Mesendoderm (in vitro differentiated cells): ENCODE measurements at regions not wholly inside any gene's neighbourhood (a gene's known extent, or its start where the extent isn't known, plus 50 kb on each side); places are given as distances from the start of the nearest gene placed in this dataset.

Experiments
- DNase-seq: peaks from one replicate; pipeline ENCODE4 v3.0.0; 2013
- H2AK5ac ChIP-seq: 2 replicates; pipeline ENCODE4 v1.6.1; 2013; ENCODE audit warnings: low read length, inconsistent platforms
- H2BK120ac ChIP-seq: 2 replicates; pipeline ENCODE4 v1.6.1; 2013; ENCODE audit warnings: low read depth, mild to moderate bottlenecking, low read length, moderate library complexity, mixed read lengths
- H2BK15ac ChIP-seq: replicated peaks from 2 replicates; pipeline ENCODE4 v1.6.1; 2013; ENCODE audit warnings: low read depth, mild to moderate bottlenecking, moderate library complexity
- H2BK5ac ChIP-seq: 2 replicates; pipeline ENCODE4 v1.6.1; 2013; ENCODE audit warnings: low read length, inconsistent platforms
- H3K18ac ChIP-seq: 2 replicates; pipeline ENCODE4 v1.6.1; 2013; ENCODE audit warnings: mild to moderate bottlenecking, low read length, mixed read lengths
- H3K23ac ChIP-seq: one replicate; pipeline ENCODE4 v1.6.1; 2013; ENCODE audit warnings: low read length
- H3K27ac ChIP-seq: 2 replicates; pipeline ENCODE4 v1.5.1; 2013; ENCODE audit warnings: low read depth, mild to moderate bottlenecking, inconsistent platforms, low read length, moderate library complexity
- H3K27me3 ChIP-seq: 2 replicates; pipeline ENCODE4 v1.6.1; 2013; ENCODE audit warnings: low read length, control low read depth, mild to moderate bottlenecking, inconsistent platforms; ENCODE audit not compliant: insufficient read depth, poor library complexity
- H3K36me3 ChIP-seq: 2 replicates; pipeline ENCODE4 v1.6.1; 2013; ENCODE audit warnings: low read length, inconsistent platforms; ENCODE audit not compliant: control insufficient read depth, insufficient read depth
- H3K4ac ChIP-seq: one replicate; pipeline ENCODE4 v1.6.1; 2013; ENCODE audit warnings: low read depth, mild to moderate bottlenecking, low read length, moderate library complexity
- H3K4me1 ChIP-seq: 2 replicates; pipeline ENCODE4 v1.6.1; 2013; ENCODE audit warnings: low read depth, low read length, inconsistent platforms; ENCODE audit not compliant: control insufficient read depth
- H3K4me2 ChIP-seq: 2 replicates; pipeline ENCODE4 v1.6.1; 2013; ENCODE audit warnings: low read length
- H3K4me3 ChIP-seq: 2 replicates; pipeline ENCODE4 v1.5.1; 2013; ENCODE audit warnings: mild to moderate bottlenecking, low read length
- H3K56ac ChIP-seq: one replicate; pipeline ENCODE4 v1.6.1; 2013; ENCODE audit warnings: low read length
- H3K79me1 ChIP-seq: 2 replicates; pipeline ENCODE4 v1.6.1; 2013; ENCODE audit warnings: low read length, inconsistent platforms
- H3K79me2 ChIP-seq: 2 replicates; pipeline ENCODE4 v1.6.1; 2013; ENCODE audit warnings: mild to moderate bottlenecking, low read length; ENCODE audit not compliant: control insufficient read depth, insufficient read depth
- H3K9ac ChIP-seq: 2 replicates; pipeline ENCODE4 v1.6.1; 2013; ENCODE audit warnings: low read length, inconsistent platforms
- H4K5ac ChIP-seq: one replicate; pipeline ENCODE4 v1.6.1; 2013; ENCODE audit warnings: low read length
- H4K8ac ChIP-seq: one replicate; pipeline ENCODE4 v1.6.1; 2013; ENCODE audit warnings: low read depth, mild to moderate bottlenecking, control low read depth, low read length, moderate library complexity
- WGBS: extraction: QIAGEN DNeasy Blood & Tissue Kit; methylation state at CpG from one replicate; pipeline ENCODE4 v1.1.7; 2013; ENCODE audit warnings: low lambda C conversion rate, missing lambda C conversion rate; ENCODE audit not compliant: insufficient coverage; ENCODE audit errors: extremely low coverage; 5-methylcytosine and 5-hydroxymethylcytosine counted together

DNA sequence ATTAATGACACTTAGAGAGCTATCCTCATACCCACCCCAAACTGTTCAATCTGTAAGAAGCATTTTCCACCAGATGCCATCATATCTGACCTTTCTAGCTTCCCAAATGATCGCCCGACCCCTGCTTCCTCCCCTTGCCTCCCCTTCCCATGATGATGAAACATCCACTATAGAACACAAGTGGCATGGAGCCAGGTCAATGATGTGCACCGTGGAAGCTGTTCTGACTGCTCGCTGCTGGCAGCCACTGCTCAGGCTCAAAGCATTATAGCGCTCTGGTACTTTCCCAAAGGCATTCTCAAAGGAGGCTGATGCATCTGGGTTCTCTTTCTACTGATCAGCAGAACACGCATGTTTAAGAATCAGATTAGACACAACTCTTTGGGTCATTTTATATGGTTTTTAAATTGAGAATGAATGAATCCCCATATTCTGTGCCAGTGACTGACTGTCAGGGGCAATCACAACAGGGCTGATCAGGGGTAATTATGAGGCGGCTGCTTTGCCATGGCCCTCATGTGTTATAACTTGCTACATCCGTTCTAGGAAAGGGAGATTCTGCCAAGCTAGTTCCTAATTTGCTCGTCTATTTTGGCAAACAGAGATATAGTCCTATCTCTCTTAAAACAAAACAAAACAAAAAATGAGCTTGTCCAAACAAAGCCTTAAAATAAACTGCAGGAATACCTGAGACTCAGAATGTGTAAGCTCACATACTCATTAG, 343.7 kb downstream of the ENC1 start:
- Histone ChIP-seq H2AK5ac (no peak overlapping the region), H4K8ac (no peak overlapping the region), H4K5ac (no peak overlapping the region), H2BK15ac (no peak overlapping the region), H3K18ac (no peak overlapping the region), H3K27me3 (no peaks in the 10 kb centered on the region), H3K4me3 (no peak overlapping the region), H3K36me3 (no peaks in the 10 kb centered on the region), H2BK5ac (no peak overlapping the region), H3K79me1 (no peaks in the 10 kb centered on the region), H3K27ac (no peak overlapping the region), H3K4me2 (no peak overlapping the region), H3K23ac (no peak overlapping the region), H3K4me1 (no peaks in the 10 kb centered on the region), H3K56ac (no peak overlapping the region), H3K9ac (no peak overlapping the region), H2BK120ac (no peak overlapping the region), H3K4ac (no peak overlapping the region), H3K79me2 (no peaks in the 10 kb centered on the region)
- no CpG with 5 or more reads among the region's 9 CpGs for WGBS
- no peak for DNase-seq

DNA sequence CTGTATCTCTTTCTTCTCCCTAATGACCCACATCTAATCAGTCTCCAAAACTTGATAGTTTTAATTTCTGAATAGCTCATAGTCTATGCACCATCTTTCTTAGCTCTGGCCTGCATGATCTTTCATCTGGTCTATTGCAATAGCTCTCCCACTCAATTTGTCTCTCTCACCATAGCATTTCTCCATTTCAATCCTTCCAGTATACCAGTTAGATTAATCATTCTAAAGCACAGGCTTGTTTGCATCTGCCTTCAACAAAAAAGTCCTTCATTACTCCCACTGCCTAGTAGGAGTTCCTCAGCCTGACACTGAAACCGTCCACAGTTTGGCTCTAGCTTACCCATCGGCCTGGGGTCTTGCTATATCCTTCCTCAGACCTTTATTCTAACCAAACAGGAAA, 344.9 kb downstream of the ENC1 start:
- Histone ChIP-seq H2BK5ac (no peak overlapping the region), H3K4me1 (no peaks in the 10 kb centered on the region), H3K27ac (no peak overlapping the region), H3K18ac (no peak overlapping the region), H4K8ac (no peak overlapping the region), H2BK15ac (no peak overlapping the region), H3K23ac (no peak overlapping the region), H3K9ac (no peak overlapping the region), H2AK5ac (no peak overlapping the region), H3K79me1 (no peaks in the 10 kb centered on the region), H4K5ac (no peak overlapping the region), H3K27me3 (no peaks in the 10 kb centered on the region), H3K4ac (no peak overlapping the region), H3K79me2 (no peaks in the 10 kb centered on the region), H3K4me3 (no peak overlapping the region), H3K56ac (no peak overlapping the region), H2BK120ac (no peak overlapping the region), H3K36me3 (no peaks in the 10 kb centered on the region), H3K4me2 (no peak overlapping the region)
- DNase-seq, result no peak
- no CpG with 5 or more reads among the region's 2 CpGs for WGBS

DNA sequence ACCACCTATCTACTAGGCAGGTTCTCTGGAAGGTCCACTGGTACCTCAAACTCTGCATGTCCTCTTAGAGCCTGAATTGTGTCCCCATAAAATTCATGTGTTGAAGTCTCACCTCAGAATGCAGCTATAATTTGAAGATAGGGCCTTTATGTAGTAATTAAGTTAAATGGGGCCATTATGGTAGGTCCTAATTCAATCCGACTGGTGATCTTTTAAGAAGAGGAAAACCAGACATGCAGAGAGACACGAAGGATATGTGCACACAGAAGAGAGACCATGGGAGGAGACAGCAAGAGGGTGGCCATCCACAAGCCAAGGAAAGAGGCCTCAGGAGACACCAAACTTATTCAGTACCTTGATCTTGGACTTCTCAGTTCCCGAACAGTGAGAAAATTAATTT, 345.4 kb downstream of the ENC1 start:
- Histone ChIP-seq H4K5ac (no peak overlapping the region), H3K9ac (no peak overlapping the region), H2BK120ac (no peak overlapping the region), H3K4me2 (no peak overlapping the region), H3K56ac (no peak overlapping the region), H3K27ac (no peak overlapping the region), H2AK5ac (no peak overlapping the region), H3K36me3 (no peaks in the 10 kb centered on the region), H3K79me2 (no peaks in the 10 kb centered on the region), H2BK15ac (no peak overlapping the region), H3K4ac (no peak overlapping the region), H3K27me3 (no peaks in the 10 kb centered on the region), H3K23ac (no peak overlapping the region), H3K4me3 (no peak overlapping the region), H3K4me1 (no peaks in the 10 kb centered on the region), H2BK5ac (no peak overlapping the region), H4K8ac (no peak overlapping the region), H3K79me1 (no peaks in the 10 kb centered on the region), H3K18ac (no peak overlapping the region)
- no peak for DNase-seq
- WGBS, result no CpG with 5 or more reads among the region's 3 CpGs

DNA sequence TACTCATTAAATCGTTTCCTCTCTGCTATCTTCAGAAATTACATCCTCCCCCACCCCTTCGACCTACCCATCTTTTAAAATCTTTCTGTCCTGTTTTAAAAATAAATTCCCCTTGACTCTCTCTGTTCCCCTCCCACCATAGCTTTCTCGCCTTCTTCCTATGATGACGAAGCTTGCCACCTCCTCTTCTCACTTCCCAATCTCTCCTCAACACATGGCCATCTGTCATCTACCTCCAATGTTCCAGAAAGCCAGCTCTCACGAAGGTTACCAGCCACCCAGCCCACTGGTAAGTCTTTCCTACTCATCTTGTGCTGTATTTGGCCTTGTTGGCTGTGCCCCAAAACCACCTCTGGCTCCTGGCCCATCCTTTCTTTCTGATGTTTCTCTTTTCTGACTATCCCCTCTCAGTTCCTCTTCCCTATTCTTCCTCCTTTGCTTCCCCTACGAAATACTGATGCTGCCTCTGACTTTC, 346.3 kb downstream of the ENC1 start:
- Histone ChIP-seq H2AK5ac (no peak overlapping the region), H2BK15ac (no peak overlapping the region), H4K5ac (no peak overlapping the region), H3K79me2 (no peaks in the 10 kb centered on the region), H3K18ac (no peak overlapping the region), H3K23ac (no peak overlapping the region), H2BK5ac (no peak overlapping the region), H3K27me3 (no peaks in the 10 kb centered on the region), H2BK120ac (no peak overlapping the region), H3K4me2 (no peak overlapping the region), H3K9ac (no peak overlapping the region), H3K36me3 (no peaks in the 10 kb centered on the region), H3K4me3 (no peak overlapping the region), H3K79me1 (no peaks in the 10 kb centered on the region), H3K27ac (no peak overlapping the region), H3K56ac (no peak overlapping the region), H3K4me1 (no peaks in the 10 kb centered on the region), H3K4ac (no peak overlapping the region), H4K8ac (no peak overlapping the region)
- no peak for DNase-seq
- 100% methylated on average over 2 of the region's 6 CpGs for WGBS

DNA sequence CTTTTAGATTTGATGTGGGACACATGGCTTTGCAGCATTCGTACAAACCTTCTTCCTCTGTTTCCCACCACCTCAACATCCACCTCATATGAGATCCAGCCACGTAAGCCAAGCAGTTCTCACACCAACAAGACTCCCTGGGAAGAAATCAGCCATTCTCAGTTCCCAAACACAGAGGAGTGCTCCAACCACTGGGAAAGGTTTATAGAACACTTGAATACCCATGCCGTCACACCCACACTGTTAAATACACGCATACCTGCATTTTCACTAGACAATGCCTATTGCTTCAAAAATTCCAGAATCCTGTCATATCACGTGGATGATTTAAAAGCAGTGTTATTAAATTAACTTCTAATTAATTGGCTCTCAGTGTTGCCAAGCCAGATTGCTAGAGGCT, 347.3 kb downstream of the ENC1 start:
- no peak overlapping the region for H3K4ac ChIP-seq
- no peak overlapping the region for H2AK5ac ChIP-seq
- H4K5ac ChIP-seq, result no peak overlapping the region
- H3K27ac ChIP-seq, result no peak overlapping the region
- H3K9ac ChIP-seq, result no peak overlapping the region
- H3K56ac ChIP-seq, result no peak overlapping the region
- H3K27me3 ChIP-seq, result no peaks in the 10 kb centered on the region
- no peak for DNase-seq
- H3K23ac ChIP-seq, result no peak overlapping the region
- H3K79me2 ChIP-seq, result no peaks in the 10 kb centered on the region
- no peaks in the 10 kb centered on the region for H3K79me1 ChIP-seq
- H3K4me3 ChIP-seq, result no peak overlapping the region
- H2BK120ac ChIP-seq, result no peak overlapping the region
- no peaks in the 10 kb centered on the region for H3K36me3 ChIP-seq
- no peak overlapping the region for H3K4me2 ChIP-seq
- no peak overlapping the region for H4K8ac ChIP-seq
- H2BK15ac ChIP-seq, result no peak overlapping the region
- WGBS, result no CpG with 5 or more reads among the region's 5 CpGs
- H2BK5ac ChIP-seq, result no peak overlapping the region
- no peaks in the 10 kb centered on the region for H3K4me1 ChIP-seq
- H3K18ac ChIP-seq, result no peak overlapping the region
